ENCODE measurements at regions not wholly inside any gene's neighbourhood (a gene's known extent, or its start where the extent isn't known, plus 50 kb on each side); places are given as distances from the start of the nearest gene placed in this dataset.

- no peak for DNase-seq (ENCODE audit: low read depth)
- TF ChIP-seq, protein P1, sequence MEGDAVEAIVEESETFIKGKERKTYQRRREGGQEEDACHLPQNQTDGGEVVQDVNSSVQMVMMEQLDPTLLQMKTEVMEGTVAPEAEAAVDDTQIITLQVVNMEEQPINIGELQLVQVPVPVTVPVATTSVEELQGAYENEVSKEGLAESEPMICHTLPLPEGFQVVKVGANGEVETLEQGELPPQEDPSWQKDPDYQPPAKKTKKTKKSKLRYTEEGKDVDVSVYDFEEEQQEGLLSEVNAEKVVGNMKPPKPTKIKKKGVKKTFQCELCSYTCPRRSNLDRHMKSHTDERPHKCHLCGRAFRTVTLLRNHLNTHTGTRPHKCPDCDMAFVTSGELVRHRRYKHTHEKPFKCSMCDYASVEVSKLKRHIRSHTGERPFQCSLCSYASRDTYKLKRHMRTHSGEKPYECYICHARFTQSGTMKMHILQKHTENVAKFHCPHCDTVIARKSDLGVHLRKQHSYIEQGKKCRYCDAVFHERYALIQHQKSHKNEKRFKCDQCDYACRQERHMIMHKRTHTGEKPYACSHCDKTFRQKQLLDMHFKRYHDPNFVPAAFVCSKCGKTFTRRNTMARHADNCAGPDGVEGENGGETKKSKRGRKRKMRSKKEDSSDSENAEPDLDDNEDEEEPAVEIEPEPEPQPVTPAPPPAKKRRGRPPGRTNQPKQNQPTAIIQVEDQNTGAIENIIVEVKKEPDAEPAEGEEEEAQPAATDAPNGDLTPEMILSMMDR (conservative IDR thresholded peaks at IDR 0.05; ENCODE audit: low read depth, low read length), result no peak
- no peak overlapping the region for H3K4me3 ChIP-seq (ENCODE audit: low read depth, low read length)
These were observed 83.2 kb downstream of the NFKBIZ start for GRCh38 chr3:101932326-101933068.

DNA sequence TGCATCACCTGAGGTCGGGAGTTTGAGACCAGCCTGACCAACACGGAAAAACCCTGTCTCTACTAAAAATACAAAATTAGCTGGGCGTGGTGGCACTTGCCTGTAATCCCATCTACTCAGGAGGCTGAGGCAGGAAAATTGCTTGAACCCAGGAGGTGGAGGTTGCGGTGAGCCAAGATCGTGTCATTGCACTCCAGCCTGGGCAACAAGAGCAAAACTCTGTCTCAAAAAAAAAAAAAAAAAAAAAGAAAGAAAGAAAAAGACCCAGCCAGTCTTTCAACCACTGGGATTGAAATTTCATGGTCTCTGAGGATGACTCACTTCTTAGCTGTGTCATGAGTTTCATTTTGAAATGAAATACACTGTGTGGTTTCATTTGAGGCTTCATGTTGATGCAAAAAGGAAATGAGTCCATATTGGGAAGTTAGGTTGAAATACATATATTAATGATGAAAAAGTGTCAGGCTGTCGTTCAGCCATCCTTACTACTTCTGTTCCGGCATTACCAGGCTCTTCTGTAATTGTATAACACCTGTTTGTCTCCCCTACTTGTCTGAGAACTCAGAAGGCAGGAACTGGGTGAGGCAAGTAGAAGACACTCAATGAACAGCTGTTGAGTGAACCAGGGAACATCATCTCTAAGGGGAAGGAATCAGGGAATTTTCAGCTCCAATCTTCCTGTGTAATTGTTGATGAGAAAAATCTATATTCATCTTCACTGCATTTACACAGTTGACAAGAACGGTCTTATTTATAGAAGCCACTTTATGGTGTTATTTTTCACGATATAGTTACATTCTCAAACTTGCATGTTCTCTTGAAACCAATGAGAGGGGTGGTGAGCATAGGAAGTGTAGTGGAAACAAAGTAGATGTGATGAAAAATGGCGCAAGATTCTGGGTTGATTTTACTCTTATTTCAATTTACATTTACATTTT lies 87.4 kb downstream of the NFKBIZ start:
- DNase-seq (ENCODE audit: low read depth), result peak; percentile 87
- H3K4me3 ChIP-seq (ENCODE audit: low read depth, low read length), result no peak overlapping the region
- TF ChIP-seq, protein P1 (conservative IDR thresholded peaks at IDR 0.05; ENCODE audit: low read depth, low read length), result no peak

GRCh38 chr3:101938262-101938847 lies 89.0 kb downstream of the NFKBIZ start:
- TF ChIP-seq, protein P1 (conservative IDR thresholded peaks at IDR 0.05; ENCODE audit: low read depth, low read length), result no peak
- DNase-seq (ENCODE audit: low read depth), result no peak
- no peak overlapping the region for H3K4me3 ChIP-seq (ENCODE audit: low read depth, low read length)

DNA sequence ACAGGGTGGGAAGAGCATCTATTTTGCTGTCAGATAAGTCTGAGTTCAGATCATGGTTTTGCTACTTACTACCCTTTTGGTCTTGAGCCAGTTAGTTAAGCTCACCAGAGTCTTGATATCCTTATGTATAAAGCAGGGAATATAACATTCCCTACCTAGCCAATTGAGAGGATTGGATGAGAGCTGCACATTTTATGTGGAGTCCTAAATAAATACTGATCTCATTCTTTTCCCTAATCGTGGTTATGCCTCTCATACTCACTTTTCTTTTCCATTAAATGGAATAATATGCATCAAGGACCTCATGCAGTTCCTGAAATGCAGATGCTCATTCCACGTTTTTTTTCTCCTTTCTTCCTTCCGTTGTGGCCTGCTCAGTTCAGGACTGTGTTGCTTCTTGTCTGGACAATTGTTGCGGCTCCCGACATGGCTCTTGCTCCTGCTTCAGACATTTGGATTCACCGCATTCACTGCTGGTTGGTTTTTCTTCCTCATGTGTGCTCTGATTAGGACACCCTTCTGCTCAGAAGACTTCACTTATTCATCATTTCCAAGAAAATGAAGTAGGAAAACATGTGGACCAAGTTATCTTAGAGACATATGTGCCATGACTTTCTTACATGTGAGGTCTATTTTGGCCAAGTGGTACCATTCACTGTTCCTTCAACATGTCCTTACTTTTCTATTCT lies 90.2 kb downstream of the NFKBIZ start:
- no peak overlapping the region for H3K4me3 ChIP-seq (ENCODE audit: low read depth, low read length)
- DNase-seq (ENCODE audit: low read depth), result no peak
- TF ChIP-seq, protein P1 (conservative IDR thresholded peaks at IDR 0.05; ENCODE audit: low read depth, low read length), result no peak

- TF ChIP-seq, protein P1 (conservative IDR thresholded peaks at IDR 0.05; ENCODE audit: low read depth, low read length), result no peak
- DNase-seq (ENCODE audit: low read depth), result peak; percentile 85
- peak overlapping the region; percentile 22 for H3K4me3 ChIP-seq (ENCODE audit: low read depth, low read length)
These were observed 91.4 kb downstream of the NFKBIZ start for GRCh38 chr3:101940521-101941317.
